Thyroid gland (tissue), 4 donors: ENCODE measurements at regions not wholly inside any gene's neighbourhood (a gene's known extent, or its start where the extent isn't known, plus 50 kb on each side); places are given as distances from the start of the nearest gene placed in this dataset.

ENCODE experiments used
- CTCF ChIP-seq, 6 experiments: fragments of 200-600 bp in 3 of 6; fragments of 450-650 bp in 3 of 6; sonication (generic) in 3 of 6; IDR thresholded peaks; one replicate each; pipeline ENCODE4 v1.5.1; 2016 to 2019; ENCODE audit warnings: antibody characterized with exemption in 6 of 6, mild to moderate bottlenecking in 2 of 6, inconsistent platforms in 1 of 6, moderate library complexity in 1 of 6
- POLR2A ChIP-seq, 2 donors: fragments of 450-650 bp; IDR thresholded peaks; one replicate each; pipeline ENCODE4 v1.6.1; 2017; ENCODE audit warnings: antibody characterized with exemption in 2 of 2, mild to moderate bottlenecking in 2 of 2, moderate library complexity in 1 of 2

GRCh38 chr5:82534986-82535385 lies 256.8 kb upstream of the RPS23 start:
- TF ChIP-seq POLR2A (IDR thresholded peaks at IDR 0.05) (no peak), CTCF (IDR thresholded peaks at IDR 0.05) (no peak)
